ENCODE measurements at regions not wholly inside any gene's neighbourhood (a gene's known extent, or its start where the extent isn't known, plus 50 kb on each side); places are given as distances from the start of the nearest gene placed in this dataset.

- intact Hi-C loops (cut with micrococcal nuclease; ENCODE audit: unreplicated experiment) (no loop called here), in situ Hi-C loops (cut with HindIII; ENCODE audit: low pct_unique_long_range_greater_than_20kb, low sequenced_read_pairs) (no loop called here)
- no peaks in the 10 kb centered on the region for H3K36me3 ChIP-seq (ENCODE audit: control insufficient read depth, insufficient read depth, low read length)
- ChIA-PET POLR2A (no interaction called here), CTCF (no interaction called here)
- ATAC-seq: no peak
- H3K4me3 ChIP-seq (ENCODE audit: low read depth in 2 of 2, low read length in 2 of 2): no peak overlapping the region
- no peak overlapping the region for H3K27ac ChIP-seq (ENCODE audit: low read length)
- no peaks in the 10 kb centered on the region for H3K9me3 ChIP-seq (ENCODE audit: control insufficient read depth, insufficient read depth, low read depth, low read length)
- DNase-seq (ENCODE audit: low read depth, low spot score): no peak
- H3K4me1 ChIP-seq (ENCODE audit: control insufficient read depth, insufficient read depth, low read length): no peaks in the 10 kb centered on the region
- no peaks in the 10 kb centered on the region for H3K27me3 ChIP-seq (ENCODE audit: control insufficient read depth, insufficient read depth, low read length)
- no TSS peak for BruUV-seq (replicated peaks)
- TF ChIP-seq, protein P1, sequence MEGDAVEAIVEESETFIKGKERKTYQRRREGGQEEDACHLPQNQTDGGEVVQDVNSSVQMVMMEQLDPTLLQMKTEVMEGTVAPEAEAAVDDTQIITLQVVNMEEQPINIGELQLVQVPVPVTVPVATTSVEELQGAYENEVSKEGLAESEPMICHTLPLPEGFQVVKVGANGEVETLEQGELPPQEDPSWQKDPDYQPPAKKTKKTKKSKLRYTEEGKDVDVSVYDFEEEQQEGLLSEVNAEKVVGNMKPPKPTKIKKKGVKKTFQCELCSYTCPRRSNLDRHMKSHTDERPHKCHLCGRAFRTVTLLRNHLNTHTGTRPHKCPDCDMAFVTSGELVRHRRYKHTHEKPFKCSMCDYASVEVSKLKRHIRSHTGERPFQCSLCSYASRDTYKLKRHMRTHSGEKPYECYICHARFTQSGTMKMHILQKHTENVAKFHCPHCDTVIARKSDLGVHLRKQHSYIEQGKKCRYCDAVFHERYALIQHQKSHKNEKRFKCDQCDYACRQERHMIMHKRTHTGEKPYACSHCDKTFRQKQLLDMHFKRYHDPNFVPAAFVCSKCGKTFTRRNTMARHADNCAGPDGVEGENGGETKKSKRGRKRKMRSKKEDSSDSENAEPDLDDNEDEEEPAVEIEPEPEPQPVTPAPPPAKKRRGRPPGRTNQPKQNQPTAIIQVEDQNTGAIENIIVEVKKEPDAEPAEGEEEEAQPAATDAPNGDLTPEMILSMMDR (IDR thresholded peaks at IDR 0.05): no peak
- TF ChIP-seq, protein P2, sequence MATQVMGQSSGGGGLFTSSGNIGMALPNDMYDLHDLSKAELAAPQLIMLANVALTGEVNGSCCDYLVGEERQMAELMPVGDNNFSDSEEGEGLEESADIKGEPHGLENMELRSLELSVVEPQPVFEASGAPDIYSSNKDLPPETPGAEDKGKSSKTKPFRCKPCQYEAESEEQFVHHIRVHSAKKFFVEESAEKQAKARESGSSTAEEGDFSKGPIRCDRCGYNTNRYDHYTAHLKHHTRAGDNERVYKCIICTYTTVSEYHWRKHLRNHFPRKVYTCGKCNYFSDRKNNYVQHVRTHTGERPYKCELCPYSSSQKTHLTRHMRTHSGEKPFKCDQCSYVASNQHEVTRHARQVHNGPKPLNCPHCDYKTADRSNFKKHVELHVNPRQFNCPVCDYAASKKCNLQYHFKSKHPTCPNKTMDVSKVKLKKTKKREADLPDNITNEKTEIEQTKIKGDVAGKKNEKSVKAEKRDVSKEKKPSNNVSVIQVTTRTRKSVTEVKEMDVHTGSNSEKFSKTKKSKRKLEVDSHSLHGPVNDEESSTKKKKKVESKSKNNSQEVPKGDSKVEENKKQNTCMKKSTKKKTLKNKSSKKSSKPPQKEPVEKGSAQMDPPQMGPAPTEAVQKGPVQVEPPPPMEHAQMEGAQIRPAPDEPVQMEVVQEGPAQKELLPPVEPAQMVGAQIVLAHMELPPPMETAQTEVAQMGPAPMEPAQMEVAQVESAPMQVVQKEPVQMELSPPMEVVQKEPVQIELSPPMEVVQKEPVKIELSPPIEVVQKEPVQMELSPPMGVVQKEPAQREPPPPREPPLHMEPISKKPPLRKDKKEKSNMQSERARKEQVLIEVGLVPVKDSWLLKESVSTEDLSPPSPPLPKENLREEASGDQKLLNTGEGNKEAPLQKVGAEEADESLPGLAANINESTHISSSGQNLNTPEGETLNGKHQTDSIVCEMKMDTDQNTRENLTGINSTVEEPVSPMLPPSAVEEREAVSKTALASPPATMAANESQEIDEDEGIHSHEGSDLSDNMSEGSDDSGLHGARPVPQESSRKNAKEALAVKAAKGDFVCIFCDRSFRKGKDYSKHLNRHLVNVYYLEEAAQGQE (IDR thresholded peaks at IDR 0.05; ENCODE audit: insufficient read depth in 1 of 2, low read depth in 2 of 2, low read length in 1 of 2): no peak
- TF ChIP-seq POLR2AphosphoS5 (IDR thresholded peaks at IDR 0.05; ENCODE audit: low read depth, low read length) (no peak), TCF7L2 (IDR thresholded peaks at IDR 0.05; ENCODE audit: low read depth, low read length) (no peak), SIN3A (IDR thresholded peaks at IDR 0.05; ENCODE audit: borderline replicate concordance, insufficient read depth, low read depth, low read length) (no peak)
These were observed 180.2 kb upstream of the TSC22D1 start for GRCh38 chr13:44756276-44756810.

DNA sequence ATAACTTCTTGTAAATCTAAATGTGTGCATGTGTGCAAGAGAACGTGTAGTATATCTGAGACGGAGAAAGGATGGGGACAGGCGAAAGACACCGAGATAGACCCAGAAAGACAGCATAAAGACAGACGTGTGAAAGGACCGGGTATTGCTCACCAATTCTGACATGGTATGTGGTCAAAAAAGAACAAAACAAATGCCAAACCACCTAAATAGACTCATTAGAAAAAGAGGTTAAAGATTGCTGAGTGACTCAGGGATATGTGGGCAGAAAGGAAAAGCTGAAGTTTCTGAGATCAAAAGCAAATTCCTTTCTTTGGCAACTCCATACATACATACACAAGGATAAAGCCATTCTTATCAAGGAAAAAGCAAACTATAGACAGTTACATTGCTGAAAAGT is 179.7 kb upstream of the TSC22D1 start:
- Histone ChIP-seq H3K4me3 (ENCODE audit: low read depth in 2 of 2, low read length in 2 of 2) (no peak overlapping the region), H3K36me3 (ENCODE audit: control insufficient read depth, insufficient read depth, low read length) (no peaks in the 10 kb centered on the region), H3K27ac (ENCODE audit: low read length) (no peak overlapping the region), H3K9me3 (ENCODE audit: control insufficient read depth, insufficient read depth, low read depth, low read length) (no peaks in the 10 kb centered on the region), H3K27me3 (ENCODE audit: control insufficient read depth, insufficient read depth, low read length) (no peaks in the 10 kb centered on the region), H3K4me1 (ENCODE audit: control insufficient read depth, insufficient read depth, low read length) (no peaks in the 10 kb centered on the region)
- intact Hi-C loops (cut with micrococcal nuclease; ENCODE audit: unreplicated experiment) (no loop called here), in situ Hi-C loops (cut with HindIII; ENCODE audit: low pct_unique_long_range_greater_than_20kb, low sequenced_read_pairs) (no loop called here)
- ChIA-PET POLR2A (no interaction called here), CTCF (no interaction called here)
- DNase-seq (ENCODE audit: low read depth, low spot score) (no peak), ATAC-seq (no peak)
- no TSS peak for BruUV-seq (replicated peaks)
- TF ChIP-seq, protein P1 (IDR thresholded peaks at IDR 0.05): no peak
- TF ChIP-seq, protein P2 (IDR thresholded peaks at IDR 0.05; ENCODE audit: insufficient read depth in 1 of 2, low read depth in 2 of 2, low read length in 1 of 2): no peak
- TF ChIP-seq POLR2AphosphoS5 (IDR thresholded peaks at IDR 0.05; ENCODE audit: low read depth, low read length) (no peak), TCF7L2 (IDR thresholded peaks at IDR 0.05; ENCODE audit: low read depth, low read length) (no peak), SIN3A (IDR thresholded peaks at IDR 0.05; ENCODE audit: borderline replicate concordance, insufficient read depth, low read depth, low read length) (no peak)
